ENCODE measurements at regions not wholly inside any gene's neighbourhood (a gene's known extent, or its start where the extent isn't known, plus 50 kb on each side); places are given as distances from the start of the nearest gene placed in this dataset.

GRCh38 chr3:69684309-69684961 lies 54.8 kb upstream of the MITF start:
- TF ChIP-seq CTCF (IDR thresholded peaks at IDR 0.05; ENCODE audit: borderline replicate concordance, extremely low read depth, low read length, poor library complexity, severe bottlenecking) (no peak), EZH2 (IDR thresholded peaks at IDR 0.05; ENCODE audit: borderline replicate concordance, low read depth, low read length, severe bottlenecking) (no peak)

Measured in DND-41 (cell line).